ENCODE measurements at regions not wholly inside any gene's neighbourhood (a gene's known extent, or its start where the extent isn't known, plus 50 kb on each side); places are given as distances from the start of the nearest gene placed in this dataset.
"Not testable (repeated sequence)": the region's sequence is repeated elsewhere in the genome, so short reads cannot be mapped to it uniquely, and the experiment has no call there.

- H3K4me3 ChIP-seq (ENCODE audit: control insufficient read depth, low read depth, low read length) = no peak overlapping the region
- DNase-seq (ENCODE audit: low read depth) = no peak
- TF ChIP-seq, protein P1, sequence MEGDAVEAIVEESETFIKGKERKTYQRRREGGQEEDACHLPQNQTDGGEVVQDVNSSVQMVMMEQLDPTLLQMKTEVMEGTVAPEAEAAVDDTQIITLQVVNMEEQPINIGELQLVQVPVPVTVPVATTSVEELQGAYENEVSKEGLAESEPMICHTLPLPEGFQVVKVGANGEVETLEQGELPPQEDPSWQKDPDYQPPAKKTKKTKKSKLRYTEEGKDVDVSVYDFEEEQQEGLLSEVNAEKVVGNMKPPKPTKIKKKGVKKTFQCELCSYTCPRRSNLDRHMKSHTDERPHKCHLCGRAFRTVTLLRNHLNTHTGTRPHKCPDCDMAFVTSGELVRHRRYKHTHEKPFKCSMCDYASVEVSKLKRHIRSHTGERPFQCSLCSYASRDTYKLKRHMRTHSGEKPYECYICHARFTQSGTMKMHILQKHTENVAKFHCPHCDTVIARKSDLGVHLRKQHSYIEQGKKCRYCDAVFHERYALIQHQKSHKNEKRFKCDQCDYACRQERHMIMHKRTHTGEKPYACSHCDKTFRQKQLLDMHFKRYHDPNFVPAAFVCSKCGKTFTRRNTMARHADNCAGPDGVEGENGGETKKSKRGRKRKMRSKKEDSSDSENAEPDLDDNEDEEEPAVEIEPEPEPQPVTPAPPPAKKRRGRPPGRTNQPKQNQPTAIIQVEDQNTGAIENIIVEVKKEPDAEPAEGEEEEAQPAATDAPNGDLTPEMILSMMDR (IDR thresholded peaks at IDR 0.05; ENCODE audit: control insufficient read depth, insufficient read depth, low read depth, low read length, missing control alignments) = no peak
Measured at GRCh38 chr2:871926-872680, 78.5 kb upstream of the SNTG2 start.

- H3K4me3 ChIP-seq (ENCODE audit: control insufficient read depth, low read depth, low read length) = no peak overlapping the region
- TF ChIP-seq, protein P1 (IDR thresholded peaks at IDR 0.05; ENCODE audit: control insufficient read depth, insufficient read depth, low read depth, low read length, missing control alignments) = no peak
- DNase-seq (ENCODE audit: low read depth) = no peak
Measured at GRCh38 chr2:871175-871727, 79.4 kb upstream of the SNTG2 start.

DNA sequence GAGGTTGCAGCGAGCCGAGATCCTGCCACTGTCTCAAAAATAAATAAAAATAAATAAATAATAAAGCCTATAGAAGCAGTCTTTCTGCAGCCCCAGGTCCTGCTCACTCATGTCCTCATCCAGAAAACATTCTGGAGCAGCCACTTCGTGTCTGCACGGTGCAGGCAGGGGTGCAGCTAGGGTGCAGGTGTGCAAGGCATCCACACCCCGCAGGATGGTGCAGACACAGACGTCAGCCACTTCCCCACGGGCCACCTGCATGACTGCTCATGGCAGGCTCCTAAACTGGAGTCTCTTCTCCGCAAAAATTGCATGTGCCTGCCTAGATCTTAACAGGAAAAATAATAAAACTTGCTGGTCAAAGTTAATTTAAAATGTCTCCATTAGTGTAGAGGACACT is 80.2 kb upstream of the SNTG2 start:
- TF ChIP-seq, protein P1 (IDR thresholded peaks at IDR 0.05; ENCODE audit: control insufficient read depth, insufficient read depth, low read depth, low read length, missing control alignments) = no peak
- no peak for DNase-seq (ENCODE audit: low read depth)
- no peak overlapping the region for H3K4me3 ChIP-seq (ENCODE audit: control insufficient read depth, low read depth, low read length)

- TF ChIP-seq, protein P1 (IDR thresholded peaks at IDR 0.05; ENCODE audit: control insufficient read depth, insufficient read depth, low read depth, low read length, missing control alignments) = no peak
- H3K4me3 ChIP-seq (ENCODE audit: control insufficient read depth, low read depth, low read length) = no peak overlapping the region
- no peak for DNase-seq (ENCODE audit: low read depth)
Measured at GRCh38 chr2:869894-870293, 80.8 kb upstream of the SNTG2 start.

DNA sequence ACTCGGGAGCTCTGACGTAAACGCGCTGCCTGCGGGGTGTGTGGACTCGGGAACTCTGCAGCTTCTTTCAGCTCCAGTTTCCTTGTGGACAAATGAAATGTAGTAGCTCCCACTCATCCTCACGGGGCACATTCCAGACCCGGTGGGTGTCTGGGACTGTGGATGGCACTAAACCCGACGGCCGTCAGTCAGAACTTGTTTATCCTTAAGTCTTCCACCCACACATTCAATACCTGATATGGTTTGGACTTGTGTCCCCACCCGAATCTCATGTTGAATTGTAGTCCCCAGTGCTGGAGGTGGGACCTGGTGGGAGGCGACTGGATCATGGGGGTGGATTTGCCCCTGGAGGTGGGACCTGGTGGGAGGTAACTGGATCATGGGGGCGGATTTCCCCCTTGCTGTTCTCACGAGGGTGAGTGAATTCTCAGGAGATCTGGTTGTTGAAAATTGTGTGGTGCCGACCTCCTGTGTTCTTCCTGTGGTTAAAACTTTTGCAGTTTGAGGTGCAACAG is 81.2 kb upstream of the SNTG2 start:
- no peak for DNase-seq (ENCODE audit: low read depth)
- no peak overlapping the region for H3K4me3 ChIP-seq (ENCODE audit: control insufficient read depth, low read depth, low read length)
- TF ChIP-seq, protein P1 (IDR thresholded peaks at IDR 0.05; ENCODE audit: control insufficient read depth, insufficient read depth, low read depth, low read length, missing control alignments) = no peak

DNA sequence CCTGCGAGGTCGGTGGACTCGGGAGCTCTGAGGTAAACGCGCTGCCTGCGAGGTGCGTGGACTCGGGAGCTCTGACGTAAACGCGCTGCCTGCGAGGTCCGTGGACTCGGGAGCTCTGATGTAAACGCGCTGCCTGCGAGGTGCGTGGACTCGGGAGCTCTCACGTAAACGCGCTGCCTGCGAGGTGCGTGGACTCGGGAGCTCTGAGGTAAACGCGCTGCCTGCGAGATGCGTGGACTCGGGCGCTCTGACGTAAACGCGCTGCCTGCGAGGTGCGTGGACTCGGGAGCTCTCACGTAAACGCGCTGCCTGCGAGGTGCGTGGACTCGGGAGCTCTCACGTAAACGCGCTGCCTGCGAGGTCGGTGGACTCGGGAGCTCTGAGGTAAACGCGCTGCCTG is 81.8 kb upstream of the SNTG2 start:
- not testable (repeated sequence) for H3K4me3 ChIP-seq (ENCODE audit: control insufficient read depth, low read depth, low read length); DNase-seq (ENCODE audit: low read depth)

DNA sequence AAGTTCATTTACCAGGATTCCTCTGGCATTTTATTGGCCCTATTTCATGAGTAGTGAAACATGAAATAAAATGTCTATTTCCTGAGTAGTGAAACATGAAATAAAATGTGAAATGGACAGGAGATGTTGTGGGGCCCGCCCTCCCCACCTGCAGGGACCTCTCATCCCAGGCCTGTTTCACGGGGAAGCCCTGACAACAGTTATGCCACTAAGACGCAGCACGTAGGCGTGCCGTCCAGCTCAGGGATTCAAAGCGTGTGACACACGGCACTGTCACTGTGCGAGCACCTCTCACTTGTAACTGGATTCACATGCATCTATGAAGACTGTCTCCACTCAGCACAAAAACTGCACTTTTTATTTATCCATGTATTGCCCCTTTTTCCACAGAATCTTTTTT is 83.4 kb upstream of the SNTG2 start:
- TF ChIP-seq, protein P1 (IDR thresholded peaks at IDR 0.05; ENCODE audit: control insufficient read depth, insufficient read depth, low read depth, low read length, missing control alignments) = no peak
- H3K4me3 ChIP-seq (ENCODE audit: control insufficient read depth, low read depth, low read length) = no peak overlapping the region
- no peak for DNase-seq (ENCODE audit: low read depth)

Measured in AG09309 (cell line).